CD4-positive, alpha-beta memory T cell (primary cell): ENCODE measurements at regions not wholly inside any gene's neighbourhood (a gene's known extent, or its start where the extent isn't known, plus 50 kb on each side); places are given as distances from the start of the nearest gene placed in this dataset.
A peak's percentile ranks its signal among the peaks of the same experiment; 100 is the strongest.

Experiments
- CTCF ChIA-PET: fragments of 350-600 bp; sonication (Branson Sonifier 250); formaldehyde crosslinking; loops from one replicate; lab custom pipeline; 2021; ENCODE audit warnings: inconsistent platforms; ENCODE audit not compliant: partially characterized antibody; lab: Charles Lee
- POLR2A ChIA-PET: fragments of 350-600 bp; sonication (Branson Sonifier 250); formaldehyde crosslinking; loops from one replicate; lab custom pipeline; 2021; ENCODE audit not compliant: partially characterized antibody; lab: Charles Lee
- DNase-seq, 5 donors: peaks; one replicate each; pipeline versions ENCODE4 v3.0.0 to v3.0.0-alpha.2; 2020 to 2022; ENCODE audit warnings: mixed read lengths in 1 of 5
- H3K27ac ChIP-seq: one replicate; pipeline ENCODE4 v1.7.0; 2013; ENCODE audit warnings: low read depth, low read length
- H3K27me3 ChIP-seq: 2 replicates; pipeline ENCODE4 v1.7.0; 2013; ENCODE audit warnings: mild to moderate bottlenecking, low read length, moderate library complexity; ENCODE audit not compliant: insufficient read depth
- H3K36me3 ChIP-seq: 2 replicates; pipeline ENCODE4 v1.7.0; 2013; ENCODE audit warnings: mild to moderate bottlenecking, low read length, moderate library complexity; ENCODE audit not compliant: insufficient read depth
- H3K4me1 ChIP-seq: 2 replicates; pipeline ENCODE4 v1.7.0; 2013; ENCODE audit warnings: mild to moderate bottlenecking, low read length, moderate library complexity; ENCODE audit not compliant: insufficient read depth
- H3K4me3 ChIP-seq, 2 donors: one replicate each; pipeline ENCODE4 v1.7.0; 2013; ENCODE audit warnings: low read length in 2 of 2, mild to moderate bottlenecking in 1 of 2
- H3K9me3 ChIP-seq, 2 donors: one replicate each; pipeline ENCODE4 v1.7.0; 2013; ENCODE audit warnings: low read length in 2 of 2, control low read depth in 1 of 2; ENCODE audit not compliant: control insufficient read depth in 1 of 2
- H3K27ac Mint-ChIP-seq, 7 donors: one replicate each; pipeline ENCODE4 v1.8.0; 2020 to 2021; ENCODE audit warnings: mixed read lengths in 7 of 7, mild to moderate bottlenecking in 6 of 7, inconsistent platforms in 3 of 7, moderate library complexity in 3 of 7
- H3K27me3 Mint-ChIP-seq, 2 donors: one replicate each; pipeline ENCODE4 v1.8.0; 2020 to 2021; ENCODE audit warnings: mixed read lengths in 2 of 2
- H3K36me3 Mint-ChIP-seq, 2 donors: one replicate each; pipeline ENCODE4 v1.8.0; 2020 to 2021; ENCODE audit warnings: mixed read lengths in 2 of 2, inconsistent platforms in 1 of 2, mild to moderate bottlenecking in 1 of 2
- H3K4me1 Mint-ChIP-seq, 4 donors: one replicate each; pipeline ENCODE4 v1.8.0; 2020 to 2021; ENCODE audit warnings: mixed read lengths in 4 of 4, mild to moderate bottlenecking in 1 of 4
- H3K4me3 Mint-ChIP-seq, 8 donors: one replicate each; pipeline ENCODE4 v1.8.0; 2020 to 2021; ENCODE audit warnings: mixed read lengths in 8 of 8, mild to moderate bottlenecking in 7 of 8, moderate library complexity in 6 of 8, inconsistent platforms in 3 of 8
- H3K9me3 Mint-ChIP-seq, 8 donors: one replicate each; pipeline ENCODE4 v1.8.0; 2020 to 2021; ENCODE audit warnings: mixed read lengths in 8 of 8, mild to moderate bottlenecking in 5 of 8, inconsistent platforms in 3 of 8, moderate library complexity in 1 of 8
- intact Hi-C: fragments of 100-400 bp; cut with micrococcal nuclease; formaldehyde crosslinking; loops from one replicate; pipeline ENCODE4 v1.15.1; 2023

GRCh38 chr14:34103176-34103575, 152.3 kb upstream of the EGLN3 start:
- Histone ChIP-seq H3K27ac (no peak overlapping the region), H3K36me3 (no peaks in the 10 kb centered on the region), H3K4me3 (no peak overlapping the region), H3K9me3 (no peaks in the 10 kb centered on the region), H3K27me3 (no peaks in the 10 kb centered on the region), H3K4me1 (no peaks in the 10 kb centered on the region)
- no peak overlapping the region for H3K27ac Mint-ChIP-seq
- POLR2A ChIA-PET, result no interaction called here
- peaks cover 0 to 4% (median 3%) of the 10 kb centered on the region in 4 donors for H3K4me1 Mint-ChIP-seq
- DNase-seq, result no peak
- H3K9me3 Mint-ChIP-seq, result no peaks in the 10 kb centered on the region
- no peaks in the 10 kb centered on the region for H3K27me3 Mint-ChIP-seq
- intact Hi-C loops, result no loop called here
- CTCF ChIA-PET, result no interaction called here
- no peak overlapping the region for H3K4me3 Mint-ChIP-seq
- no peaks in the 10 kb centered on the region for H3K36me3 Mint-ChIP-seq

- intact Hi-C loops, result no loop called here
- Mint-ChIP-seq H3K4me1 (peaks cover under 1 to 6% (median 4%) of the 10 kb centered on the region in 4 donors), H3K4me3 (no peak overlapping the region), H3K9me3 (no peaks in the 10 kb centered on the region), H3K27me3 (no peaks in the 10 kb centered on the region), H3K27ac (no peak overlapping the region), H3K36me3 (no peaks in the 10 kb centered on the region)
- no peak for DNase-seq
- H3K4me3 ChIP-seq, result no peak overlapping the region
- H3K4me1 ChIP-seq, result no peaks in the 10 kb centered on the region
- H3K9me3 ChIP-seq, result no peaks in the 10 kb centered on the region
- H3K36me3 ChIP-seq, result no peaks in the 10 kb centered on the region
- ChIA-PET CTCF (interaction anchor here (1.5 kb wide), 1 partner anchor 251 kb away, joined by 5 read pairs; no protein-coding TSS in a partner anchor), POLR2A (no interaction called here)
- H3K27ac ChIP-seq, result no peak overlapping the region
- no peaks in the 10 kb centered on the region for H3K27me3 ChIP-seq
Observed at GRCh38 chr14:34099635-34100034, 148.8 kb upstream of the EGLN3 start.

- CTCF ChIA-PET, result interaction anchor here (1.0 to 3.4 kb wide), 9 partner anchors 39 to 309 kb away, joined by 3 to 75 read pairs (median 4); no protein-coding TSS in a partner anchor
- POLR2A ChIA-PET, result interaction anchor here (0.9 kb wide), 2 partner anchors 80 to 259 kb away, joined by 3 to 4 read pairs; no protein-coding TSS in a partner anchor
- no peak overlapping the region for H3K4me3 ChIP-seq
- no peaks in the 10 kb centered on the region for H3K27me3 Mint-ChIP-seq
- no peaks in the 10 kb centered on the region for H3K36me3 ChIP-seq
- H3K36me3 Mint-ChIP-seq, result no peaks in the 10 kb centered on the region
- H3K9me3 Mint-ChIP-seq, result no peaks in the 10 kb centered on the region
- intact Hi-C loops, result loop anchor here (1.0 kb wide), 1 partner anchor 260 kb away; no protein-coding TSS in a partner anchor
- H3K27ac Mint-ChIP-seq, result peak overlapping the region in 1 of 7 donors; percentile 27
- no peaks in the 10 kb centered on the region for H3K27me3 ChIP-seq
- no peaks in the 10 kb centered on the region for H3K9me3 ChIP-seq
- H3K4me3 Mint-ChIP-seq, result no peak overlapping the region
- peaks cover 6 to 13% (median 8%) of the 10 kb centered on the region in 4 donors for H3K4me1 Mint-ChIP-seq
- no peak for DNase-seq
- H3K4me1 ChIP-seq, result peaks cover 2% of the 10 kb centered on the region
- no peak overlapping the region for H3K27ac ChIP-seq
Observed at GRCh38 chr14:34098985-34099349, 148.1 kb upstream of the EGLN3 start.

GRCh38 chr14:34098045-34098984, 147.4 kb upstream of the EGLN3 start:
- Histone ChIP-seq H3K27me3 (no peaks in the 10 kb centered on the region), H3K36me3 (no peaks in the 10 kb centered on the region), H3K4me3 (no peak overlapping the region), H3K4me1 (peaks cover 6% of the 10 kb centered on the region), H3K27ac (no peak overlapping the region), H3K9me3 (no peaks in the 10 kb centered on the region)
- Mint-ChIP-seq H3K27me3 (no peaks in the 10 kb centered on the region), H3K36me3 (no peaks in the 10 kb centered on the region), H3K4me3 (no peak overlapping the region), H3K27ac (no peak overlapping the region), H3K4me1 (peaks cover 8 to 19% (median 13%) of the 10 kb centered on the region in 4 donors), H3K9me3 (no peaks in the 10 kb centered on the region)
- intact Hi-C loops, result loop anchor here (1.0 kb wide), 1 partner anchor 259 kb away; no protein-coding TSS in a partner anchor
- ChIA-PET CTCF (interaction anchor here (0.7 to 3.4 kb wide), 11 partner anchors 38 to 308 kb away, joined by 3 to 75 read pairs (median 4); no protein-coding TSS in a partner anchor), POLR2A (interaction anchor here (0.6 to 0.9 kb wide), 3 partner anchors 79 to 428 kb away, joined by 3 to 4 read pairs (median 3); no protein-coding TSS in a partner anchor)
- peak in 4 of 5 donors; percentile 13 to 26 (median 22) for DNase-seq

GRCh38 chr14:34097644-34098043, 146.8 kb upstream of the EGLN3 start:
- CTCF ChIA-PET, result interaction anchor here (1.1 to 3.4 kb wide), 6 partner anchors 46 to 305 kb away, joined by 3 to 75 read pairs (median 16); no protein-coding TSS in a partner anchor
- H3K36me3 ChIP-seq, result no peaks in the 10 kb centered on the region
- intact Hi-C loops, result loop anchor here (1.0 kb wide), 1 partner anchor 258 kb away; no protein-coding TSS in a partner anchor
- Mint-ChIP-seq H3K27ac (no peak overlapping the region), H3K4me1 (peaks cover 10 to 19% (median 14%) of the 10 kb centered on the region in 4 donors), H3K36me3 (no peaks in the 10 kb centered on the region), H3K9me3 (no peaks in the 10 kb centered on the region), H3K27me3 (no peaks in the 10 kb centered on the region), H3K4me3 (no peak overlapping the region)
- POLR2A ChIA-PET, result no interaction called here
- no peaks in the 10 kb centered on the region for H3K27me3 ChIP-seq
- H3K9me3 ChIP-seq, result no peaks in the 10 kb centered on the region
- H3K27ac ChIP-seq, result no peak overlapping the region
- DNase-seq, result no peak
- peaks cover 6% of the 10 kb centered on the region for H3K4me1 ChIP-seq
- H3K4me3 ChIP-seq, result no peak overlapping the region

GRCh38 chr14:34094384-34094783, 143.5 kb upstream of the EGLN3 start:
- H3K4me1 ChIP-seq, result peaks cover 6% of the 10 kb centered on the region
- Mint-ChIP-seq H3K27ac (peak overlapping the region in 3 of 7 donors; percentile 17 to 47 (median 43)), H3K27me3 (no peaks in the 10 kb centered on the region), H3K36me3 (no peaks in the 10 kb centered on the region), H3K4me1 (peaks cover 10 to 19% (median 14%) of the 10 kb centered on the region in 4 donors), H3K9me3 (peaks cover 0 to 2% (median 0%) of the 10 kb centered on the region in 8 donors), H3K4me3 (peak overlapping the region in 1 of 8 donors; percentile 25)
- CTCF ChIA-PET, result interaction anchor here (2.6 kb wide), 1 partner anchor 254 kb away, joined by 10 read pairs; no protein-coding TSS in a partner anchor
- H3K9me3 ChIP-seq, result no peaks in the 10 kb centered on the region
- H3K27ac ChIP-seq, result no peak overlapping the region
- POLR2A ChIA-PET, result no interaction called here
- no peak overlapping the region for H3K4me3 ChIP-seq
- DNase-seq, result no peak
- no peaks in the 10 kb centered on the region for H3K36me3 ChIP-seq
- no peaks in the 10 kb centered on the region for H3K27me3 ChIP-seq
- intact Hi-C loops, result no loop called here

- intact Hi-C loops, result no loop called here
- POLR2A ChIA-PET, result no interaction called here
- Mint-ChIP-seq H3K27me3 (no peaks in the 10 kb centered on the region), H3K4me3 (peak overlapping the region in 2 of 8 donors; percentile 11 to 25), H3K36me3 (no peaks in the 10 kb centered on the region), H3K9me3 (peaks cover 0 to 2% (median 0%) of the 10 kb centered on the region in 8 donors), H3K27ac (peak overlapping the region in 2 of 7 donors; percentile 22 to 47), H3K4me1 (peaks cover 11 to 19% (median 14%) of the 10 kb centered on the region in 4 donors)
- CTCF ChIA-PET, result interaction anchor here (0.8 to 2.6 kb wide), 2 partner anchors 251 to 253 kb away, joined by 3 to 10 read pairs; no protein-coding TSS in a partner anchor
- DNase-seq, result peak in 2 of 5 donors; percentile 4 to 11
- Histone ChIP-seq H3K9me3 (no peaks in the 10 kb centered on the region), H3K27ac (no peak overlapping the region), H3K4me1 (peaks cover 6% of the 10 kb centered on the region), H3K36me3 (no peaks in the 10 kb centered on the region), H3K4me3 (no peak overlapping the region), H3K27me3 (no peaks in the 10 kb centered on the region)
Observed at GRCh38 chr14:34093883-34094282, 143.0 kb upstream of the EGLN3 start.
